SJCRH30 (cell line): ENCODE measurements at regions not wholly inside any gene's neighbourhood (a gene's known extent, or its start where the extent isn't known, plus 50 kb on each side); places are given as distances from the start of the nearest gene placed in this dataset.
A peak's percentile ranks its signal among the peaks of the same experiment; 100 is the strongest.

Experiments used
- DNase-seq, 2 experiments: peaks; one replicate each; pipeline ENCODE4 v3.0.0-alpha.2; 2015 to 2020
- H3K27ac ChIP-seq: fragments of 250-450 bp; sonication (Bioruptor Pico); 2 replicates; pipeline ENCODE4 v1.5.1; 2020; ENCODE audit warnings: mild to moderate bottlenecking, moderate library complexity
- H3K27me3 ChIP-seq: fragments of 250-450 bp; sonication (Bioruptor Pico); 2 replicates; pipeline ENCODE4 v1.5.1; 2020; ENCODE audit warnings: mild to moderate bottlenecking, moderate library complexity
- H3K36me3 ChIP-seq: fragments of 250-450 bp; sonication (Bioruptor Pico); 2 replicates; pipeline ENCODE4 v1.5.1; 2020; ENCODE audit warnings: mild to moderate bottlenecking, moderate library complexity
- H3K4me1 ChIP-seq: fragments of 250-450 bp; sonication (Bioruptor Pico); 2 replicates; pipeline ENCODE4 v1.5.1; 2020; ENCODE audit warnings: mild to moderate bottlenecking, moderate library complexity
- H3K4me3 ChIP-seq: fragments of 250-450 bp; sonication (Bioruptor Pico); 2 replicates; pipeline ENCODE4 v1.5.1; 2020; ENCODE audit warnings: mild to moderate bottlenecking, moderate library complexity
- H3K9me3 ChIP-seq: fragments of 250-450 bp; sonication (Bioruptor Pico); replicated peaks from 2 replicates; pipeline ENCODE4 v1.5.1; 2020; ENCODE audit warnings: mild to moderate bottlenecking, moderate library complexity

DNA sequence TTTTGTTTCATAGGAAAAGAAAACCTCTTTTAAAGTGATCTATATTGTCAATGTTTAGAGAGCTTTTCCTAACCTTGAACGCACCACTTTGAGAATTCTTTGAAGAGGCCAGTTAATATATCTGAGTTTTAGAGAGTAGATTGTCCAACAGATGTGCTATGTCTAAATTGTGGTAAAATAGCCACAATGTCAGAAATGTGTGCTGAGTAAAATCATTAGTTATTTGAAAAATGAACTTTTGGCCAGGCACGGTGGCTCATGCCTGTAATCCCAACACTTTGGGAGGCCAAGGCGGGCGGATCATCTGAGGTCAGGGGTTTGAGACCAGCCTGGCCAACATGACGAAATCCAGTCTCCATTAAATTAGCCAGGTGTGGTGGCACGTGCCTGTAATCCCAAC, 61.6 kb upstream of the KIAA1217 start:
- H3K9me3 ChIP-seq: peaks cover 4% of the 10 kb centered on the region; the same call in 1 of the 2 replicates
- peaks cover 12% of the 10 kb centered on the region for H3K4me1 ChIP-seq
- H3K4me3 ChIP-seq: no peak overlapping the region
- H3K27ac ChIP-seq: no peak overlapping the region
- no peaks in the 10 kb centered on the region for H3K27me3 ChIP-seq
- DNase-seq: no peak
- no peaks in the 10 kb centered on the region for H3K36me3 ChIP-seq

- Histone ChIP-seq H3K9me3 (no peaks in the 10 kb centered on the region; the same call in 1 of the 2 replicates), H3K27ac (no peak overlapping the region), H3K4me3 (no peak overlapping the region), H3K36me3 (no peaks in the 10 kb centered on the region), H3K4me1 (peaks cover 23% of the 10 kb centered on the region), H3K27me3 (no peaks in the 10 kb centered on the region)
- no peak for DNase-seq
These were observed 59.3 kb upstream of the KIAA1217 start for GRCh38 chr10:24149640-24150039.

DNA sequence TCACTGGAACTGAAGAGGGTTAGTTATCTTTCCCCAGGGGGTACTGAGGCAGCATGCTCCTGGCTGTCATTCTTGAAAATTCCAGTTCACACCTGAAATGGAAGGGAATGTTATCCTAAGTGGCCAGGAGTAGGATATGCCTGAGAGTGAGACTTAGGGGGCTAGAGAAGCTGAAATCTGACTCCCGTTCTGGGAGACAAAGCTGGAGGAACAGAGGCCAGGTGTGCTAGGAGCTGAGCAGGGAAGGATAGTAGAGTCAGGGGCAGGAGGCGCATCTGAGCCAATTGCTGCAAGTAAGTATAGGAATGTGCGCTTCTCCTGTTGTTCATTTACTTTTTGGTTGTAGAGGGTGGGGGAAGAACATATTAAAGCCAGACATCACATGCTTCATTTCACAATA, 58.1 kb upstream of the KIAA1217 start:
- no peak overlapping the region for H3K4me3 ChIP-seq
- H3K4me1 ChIP-seq: peaks cover 23% of the 10 kb centered on the region
- H3K36me3 ChIP-seq: no peaks in the 10 kb centered on the region
- H3K27me3 ChIP-seq: no peaks in the 10 kb centered on the region
- H3K9me3 ChIP-seq: no peaks in the 10 kb centered on the region
- no peak for DNase-seq
- H3K27ac ChIP-seq: no peak overlapping the region

DNA sequence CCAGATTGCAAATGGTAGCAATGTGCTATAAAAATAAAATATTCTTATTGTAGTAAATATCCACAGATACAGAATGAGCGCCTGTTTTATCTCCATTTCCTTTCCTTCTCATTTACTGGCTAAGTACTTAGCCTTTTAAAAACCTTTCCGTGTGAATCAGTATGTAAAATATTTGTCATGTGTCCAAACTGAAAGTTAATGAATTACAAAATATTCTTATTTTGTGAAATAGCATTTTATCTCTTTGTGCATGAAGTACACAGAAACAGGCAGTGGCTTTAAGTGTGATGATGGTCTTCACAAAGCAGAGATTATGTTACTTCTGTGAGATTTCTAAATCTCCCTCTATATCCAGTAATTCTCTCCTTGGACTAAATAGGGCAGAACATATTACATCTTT, 56.7 kb upstream of the KIAA1217 start:
- Histone ChIP-seq H3K9me3 (peaks cover 8% of the 10 kb centered on the region), H3K27me3 (no peaks in the 10 kb centered on the region), H3K36me3 (no peaks in the 10 kb centered on the region), H3K4me1 (peaks cover 23% of the 10 kb centered on the region), H3K27ac (peak overlapping the region; percentile 69), H3K4me3 (peak overlapping the region; percentile 0; the same call in 1 of the 2 replicates)
- DNase-seq: peak in 1 of 2 experiments; percentile 29

DNA sequence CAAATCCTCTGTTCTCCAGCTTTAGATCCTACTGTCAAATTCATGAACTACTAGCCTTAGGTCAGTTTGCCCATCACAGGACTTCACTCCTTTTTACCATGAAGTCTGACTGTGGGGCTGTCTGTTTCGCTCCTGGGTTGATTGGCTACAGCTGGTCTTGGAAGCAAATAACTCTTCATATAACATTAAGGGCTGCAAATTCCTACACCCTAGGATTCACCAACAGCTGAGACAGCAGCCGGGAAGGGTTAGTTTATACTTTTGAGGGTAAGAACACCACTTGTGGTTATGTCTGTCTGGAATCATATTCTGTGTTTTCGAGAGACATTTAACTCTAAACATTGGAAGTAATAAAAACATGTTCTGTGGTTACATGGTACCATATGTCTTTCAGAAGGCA, 55.9 kb upstream of the KIAA1217 start:
- no peaks in the 10 kb centered on the region for H3K36me3 ChIP-seq
- DNase-seq: peak; percentile 93 to 97

DNA sequence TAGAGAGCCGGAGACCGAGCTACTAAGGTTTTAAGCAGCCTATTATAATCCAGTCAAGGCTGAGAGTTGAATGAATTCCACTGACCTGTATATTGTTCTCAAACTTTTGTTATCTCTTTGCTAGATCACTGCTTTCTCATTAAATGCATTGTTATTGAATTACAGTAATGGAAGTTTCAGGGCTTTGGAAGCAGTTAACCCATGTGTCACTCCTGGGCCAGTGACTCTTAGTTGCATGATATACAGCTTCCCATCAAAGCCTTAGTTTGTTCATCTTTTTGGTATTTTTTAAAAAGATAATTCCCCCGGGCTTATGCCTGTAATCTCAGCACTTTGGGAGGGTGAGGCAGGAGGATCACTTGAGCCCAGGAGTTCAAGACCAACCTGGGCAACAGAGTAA, 55.4 kb upstream of the KIAA1217 start:
- peaks cover 14% of the 10 kb centered on the region for H3K9me3 ChIP-seq
- H3K4me1 ChIP-seq: peaks cover 23% of the 10 kb centered on the region
- no peak overlapping the region for H3K4me3 ChIP-seq
- no peaks in the 10 kb centered on the region for H3K27me3 ChIP-seq
- no peaks in the 10 kb centered on the region for H3K36me3 ChIP-seq
- DNase-seq: peak; percentile 43 to 77
- peak overlapping the region; percentile 69 for H3K27ac ChIP-seq

More for the DNA sequence above, 55.9 kb upstream of the KIAA1217 start:
- Histone ChIP-seq H3K9me3 (peaks cover 14% of the 10 kb centered on the region), H3K27me3 (no peaks in the 10 kb centered on the region), H3K27ac (peak overlapping the region; percentile 69), H3K4me3 (no peak overlapping the region), H3K4me1 (peaks cover 23% of the 10 kb centered on the region)

DNA sequence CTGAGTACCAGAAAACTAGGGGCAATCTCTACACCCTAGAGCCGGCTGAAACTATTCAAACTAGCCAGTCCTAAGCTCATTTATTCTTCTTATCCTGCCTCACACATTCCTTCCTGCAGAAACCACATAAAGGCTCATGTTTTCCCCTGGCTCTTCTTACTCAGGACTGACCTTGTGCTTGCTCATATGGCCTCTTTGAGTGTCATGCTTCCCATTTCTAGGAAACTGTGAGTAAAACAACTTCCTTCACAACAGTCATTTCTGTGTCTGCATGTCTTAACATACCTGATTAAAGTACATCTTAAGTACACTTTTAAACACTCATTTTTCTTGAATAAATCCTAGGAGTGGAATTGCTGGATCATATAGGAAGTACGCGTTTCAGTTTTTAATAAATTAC, 52.3 kb upstream of the KIAA1217 start:
- DNase-seq: no peak
- H3K36me3 ChIP-seq: no peaks in the 10 kb centered on the region
- H3K9me3 ChIP-seq: peaks cover 14% of the 10 kb centered on the region
- H3K27me3 ChIP-seq: no peaks in the 10 kb centered on the region
- H3K27ac ChIP-seq: no peak overlapping the region
- H3K4me3 ChIP-seq: no peak overlapping the region
- H3K4me1 ChIP-seq: peaks cover 17% of the 10 kb centered on the region

DNA sequence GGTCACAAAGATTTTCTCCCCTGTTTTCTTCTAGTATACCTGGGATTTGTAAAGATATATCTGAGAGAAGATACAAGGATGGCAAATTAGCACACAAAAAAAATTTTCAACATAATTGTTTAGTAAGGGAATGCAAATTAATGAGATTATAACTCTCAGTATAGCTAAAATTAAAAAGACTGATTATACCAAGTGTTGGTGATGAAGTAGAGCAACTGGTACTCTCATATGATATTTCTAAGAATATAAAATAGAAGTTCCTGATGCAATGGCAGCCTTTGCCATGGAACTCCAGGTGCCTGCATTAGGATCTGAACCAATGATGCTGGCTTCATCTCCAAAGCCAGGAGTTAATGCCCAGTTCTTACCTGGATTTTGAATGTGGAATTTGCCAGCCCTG, 51.4 kb upstream of the KIAA1217 start:
- Histone ChIP-seq H3K9me3 (peaks cover 14% of the 10 kb centered on the region), H3K36me3 (no peaks in the 10 kb centered on the region), H3K4me1 (peaks cover 9% of the 10 kb centered on the region), H3K27me3 (no peaks in the 10 kb centered on the region), H3K27ac (no peak overlapping the region), H3K4me3 (no peak overlapping the region)
- DNase-seq: no peak
